ENCODE measurements at regions not wholly inside any gene's neighbourhood (a gene's known extent, or its start where the extent isn't known, plus 50 kb on each side); places are given as distances from the start of the nearest gene placed in this dataset.

DNA sequence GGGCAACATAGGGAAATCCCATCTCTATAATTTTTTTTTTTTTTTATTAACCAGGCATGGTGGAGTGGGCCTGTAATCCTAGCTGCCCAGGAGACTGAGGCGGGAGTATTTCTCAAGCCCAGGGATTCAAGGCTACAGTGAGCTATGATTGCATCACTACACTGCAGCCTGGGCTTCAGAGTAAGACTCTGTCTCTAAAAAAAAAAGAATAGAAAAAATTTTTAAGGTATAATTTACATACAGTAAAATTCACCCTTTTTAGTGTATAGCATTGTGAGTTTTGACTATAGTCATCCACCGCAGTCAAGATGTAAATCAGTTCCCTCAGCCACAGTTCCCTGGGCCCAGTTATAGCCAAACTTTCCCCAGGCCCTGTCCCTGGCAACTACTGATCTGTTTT is 57.1 kb upstream of the MSH6 start:
- H3K4ac ChIP-seq (replicated peaks; ENCODE audit: insufficient read length, low read depth, low read length), result no peak overlapping the region
- TF ChIP-seq SP2 (IDR thresholded peaks at IDR 0.05; ENCODE audit: low read length) (no peak), POU5F1 (IDR thresholded peaks at IDR 0.05; ENCODE audit: low read depth, low read length) (no peak), SAP30 (IDR thresholded peaks at IDR 0.05; ENCODE audit: insufficient read depth, insufficient replicate concordance, low read length) (no peak), KDM1A (IDR thresholded peaks at IDR 0.05; ENCODE audit: borderline replicate concordance, low read length) (no peak), EZH2 (IDR thresholded peaks at IDR 0.05; ENCODE audit: low read depth, low read length, severe bottlenecking) (no peak), TCF12 (IDR thresholded peaks at IDR 0.05; ENCODE audit: low read depth, low read length) (no peak), CHD1 (IDR thresholded peaks at IDR 0.05; ENCODE audit: low read depth, low read length) (no peak), POLR2A (IDR thresholded peaks at IDR 0.05; ENCODE audit: control extremely low read depth in 1 of 2, low read depth in 2 of 2, low read length in 2 of 2) (no peak), BRCA1 (IDR thresholded peaks at IDR 0.05; ENCODE audit: low read depth, low read length) (no peak), BACH1 (IDR thresholded peaks at IDR 0.05; ENCODE audit: low read length) (no peak), HDAC2 (IDR thresholded peaks at IDR 0.05; ENCODE audit: borderline replicate concordance in 1 of 2, low read depth in 2 of 2, low read length in 2 of 2) (no peak), SP4 (IDR thresholded peaks at IDR 0.05; ENCODE audit: low read length) (no peak)
- TF ChIP-seq, protein P1, sequence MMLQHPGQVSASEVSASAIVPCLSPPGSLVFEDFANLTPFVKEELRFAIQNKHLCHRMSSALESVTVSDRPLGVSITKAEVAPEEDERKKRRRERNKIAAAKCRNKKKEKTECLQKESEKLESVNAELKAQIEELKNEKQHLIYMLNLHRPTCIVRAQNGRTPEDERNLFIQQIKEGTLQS (IDR thresholded peaks at IDR 0.05; ENCODE audit: insufficient read depth, low read depth, low read length), result no peak

More for the DNA sequence above, 57.1 kb upstream of the MSH6 start:
- H3K36me3 ChIP-seq (ENCODE audit: control insufficient read depth in 2 of 4, insufficient read depth in 4 of 4, low read length in 3 of 4), result no peaks in the 10 kb centered on the region
- H3K9ac ChIP-seq (replicated peaks in 1 of 4; ENCODE audit: extremely low read depth in 1 of 4, low read depth in 3 of 4, low read length in 3 of 4), result no peak overlapping the region
- no peak for DNase-seq (ENCODE audit: low read depth in 1 of 2, low spot score in 2 of 2)
- H2BK12ac ChIP-seq (ENCODE audit: low read depth, low read length), result no peak overlapping the region
- no peaks in the 10 kb centered on the region for H3K79me2 ChIP-seq (ENCODE audit: control insufficient read depth in 1 of 2, insufficient read depth in 2 of 2, low read length in 2 of 2)
- no peaks in the 10 kb centered on the region for H3K79me1 ChIP-seq (ENCODE audit: low read depth, low read length)
- H3K4me3 ChIP-seq (ENCODE audit: extremely low read depth in 1 of 4, insufficient read depth in 2 of 4, low read depth in 3 of 4, low read length in 4 of 4), result no peak overlapping the region
- H3K4me1 ChIP-seq (replicated peaks in 1 of 4; ENCODE audit: control insufficient read depth in 3 of 4, insufficient read depth in 4 of 4, low read length in 3 of 4), result no peaks in the 10 kb centered on the region; a peak in 1 of 7 replicates
- 96% methylated on average over 2 of the region's 2 CpGs; no CpG with 5 or more reads in 1 of the 2 experiments for WGBS, 2 experiments (ENCODE audit: extremely low coverage in 1 of 2, insufficient coverage in 1 of 2, insufficient read length in 1 of 2, insufficient replicate concordance in 2 of 2, low coverage in 1 of 2, low lambda C conversion rate in 2 of 2, missing lambda C conversion rate in 1 of 2)
- H3K9me3 ChIP-seq (ENCODE audit: insufficient read depth in 2 of 2, low read depth in 1 of 2, low read length in 1 of 2), result no peaks in the 10 kb centered on the region
- no peak overlapping the region for H3K18ac ChIP-seq (ENCODE audit: extremely low read depth, low read length)
- H2BK120ac ChIP-seq (replicated peaks; ENCODE audit: low read depth, low read length), result no peak overlapping the region
- no peak overlapping the region for H3K23ac ChIP-seq (ENCODE audit: insufficient read length)
- no peak overlapping the region for H3K4me2 ChIP-seq (ENCODE audit: insufficient read depth in 1 of 2, low read depth in 2 of 2, low read length in 2 of 2)
- H2BK5ac ChIP-seq (ENCODE audit: low read depth, low read length), result no peak overlapping the region
- no peaks in the 10 kb centered on the region for H4K20me1 ChIP-seq (replicated peaks in 1 of 2; ENCODE audit: control insufficient read depth in 1 of 2, insufficient read depth in 2 of 2, low read length in 2 of 2)
- H3K27me3 ChIP-seq (replicated peaks in 1 of 4; ENCODE audit: control insufficient read depth in 3 of 4, extremely low read depth in 1 of 4, insufficient read depth in 3 of 4, low read length in 3 of 4), result no peaks in the 10 kb centered on the region
- FAIRE-seq, result no peak
- no peak overlapping the region for H2BK15ac ChIP-seq (ENCODE audit: low read length)
- ChIA-PET CTCF (ENCODE audit: partially characterized antibody) (interaction anchor here (0.7 to 1.2 kb wide), 4 partner anchors 9 to 72 kb away, joined by 3 to 5 read pairs (median 4); no protein-coding TSS in a partner anchor), POLR2A (ENCODE audit: partially characterized antibody) (interaction anchor here (0.7 kb wide), 1 partner anchor 12 kb away, joined by 3 read pairs; no protein-coding TSS in a partner anchor)
- no peak overlapping the region for H4K5ac ChIP-seq (ENCODE audit: insufficient read length, low read depth, low read length)
- H2AFZ ChIP-seq (ENCODE audit: low read length), result no peak overlapping the region
- no peak overlapping the region for H3K56ac ChIP-seq (replicated peaks; ENCODE audit: insufficient read length, low read depth, low read length)
- H3K14ac ChIP-seq (ENCODE audit: insufficient read length), result no peak overlapping the region
- H4K91ac ChIP-seq (replicated peaks; ENCODE audit: insufficient read length, low read length), result no peak overlapping the region
- H2BK20ac ChIP-seq (ENCODE audit: low read length), result no peak overlapping the region
- H4K8ac ChIP-seq (ENCODE audit: extremely low read depth, insufficient read depth, low read length), result no peak overlapping the region
- no peak overlapping the region for H3K27ac ChIP-seq (ENCODE audit: low read depth, low read length)
- H2AK5ac ChIP-seq (ENCODE audit: low read depth, low read length), result no peak overlapping the region
- H3K23me2 ChIP-seq (ENCODE audit: low read depth, low read length), result no peaks in the 10 kb centered on the region

All from H1 (cell line).